ENCODE measurements at regions not wholly inside any gene's neighbourhood (a gene's known extent, or its start where the extent isn't known, plus 50 kb on each side); places are given as distances from the start of the nearest gene placed in this dataset.
"Not testable (repeated sequence)": the region's sequence is repeated elsewhere in the genome, so short reads cannot be mapped to it uniquely, and the experiment has no call there.

DNA sequence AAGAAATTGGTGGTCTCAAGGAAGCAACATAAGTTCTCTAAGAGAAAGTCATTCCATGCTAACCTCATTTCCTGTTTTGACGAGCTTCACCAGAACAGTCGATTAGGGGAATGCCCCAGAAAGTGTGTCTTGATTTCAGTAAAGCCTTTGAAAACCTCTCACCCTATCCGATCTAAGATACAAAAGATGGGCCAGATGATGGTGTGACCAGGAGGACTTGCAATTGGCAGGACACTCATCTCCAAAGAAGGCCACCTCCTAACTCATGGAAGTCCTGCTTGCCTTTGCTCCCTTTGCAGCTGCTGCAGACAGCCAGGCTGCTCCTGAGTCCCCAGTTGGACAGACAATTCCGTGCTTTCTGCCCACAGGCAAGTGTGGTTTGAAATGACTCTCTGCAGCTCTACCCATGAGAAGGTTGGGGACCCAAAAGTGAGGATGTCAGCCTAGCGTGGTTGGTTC lies 304.2 kb downstream of the BCL2L11 start:
- not testable (repeated sequence) for DNase-seq (ENCODE audit: low read depth)

DNA sequence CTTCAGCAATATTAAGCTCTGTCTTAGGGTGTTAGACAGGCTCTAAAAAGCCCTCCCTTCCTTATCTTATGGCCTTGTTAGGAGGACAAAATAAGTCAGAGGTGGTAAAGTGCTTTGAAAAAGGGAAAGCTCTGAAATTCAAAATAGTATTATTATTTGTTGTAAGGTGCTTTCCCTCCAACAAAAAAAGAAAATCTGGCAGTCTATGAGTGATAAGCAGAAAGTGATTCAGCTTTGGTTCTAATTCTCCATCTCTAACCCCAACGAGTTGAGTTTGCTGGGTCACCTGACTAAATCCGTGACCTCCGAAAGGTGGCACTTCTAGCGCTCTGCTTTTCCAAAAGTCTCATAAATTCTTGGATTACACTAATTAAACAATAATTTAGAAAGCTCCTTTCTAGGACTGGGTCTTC lies 305.1 kb downstream of the BCL2L11 start:
- DNase-seq (ENCODE audit: low read depth) = not testable (repeated sequence)

DNA sequence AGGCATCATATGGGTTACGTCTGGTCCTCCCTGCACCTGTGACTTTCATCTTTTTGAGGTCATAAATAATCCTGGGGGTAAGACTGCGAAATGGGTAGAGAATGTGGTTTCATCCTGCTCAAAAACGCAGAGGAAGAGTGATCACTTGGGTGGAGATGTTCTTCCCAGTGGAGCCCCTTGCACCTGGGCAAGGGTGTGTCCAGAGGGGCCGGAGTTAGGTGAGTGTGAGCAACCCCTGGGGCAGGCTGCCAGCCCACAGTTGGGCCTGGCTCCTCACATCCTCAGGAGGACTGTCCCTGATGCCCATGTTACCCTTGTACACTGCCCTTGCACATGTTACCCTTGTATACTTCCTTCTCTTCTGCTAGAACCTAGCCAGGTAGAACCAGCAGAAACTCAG lies 306.6 kb downstream of the BCL2L11 start:
- not testable (repeated sequence) for DNase-seq (ENCODE audit: low read depth)

DNA sequence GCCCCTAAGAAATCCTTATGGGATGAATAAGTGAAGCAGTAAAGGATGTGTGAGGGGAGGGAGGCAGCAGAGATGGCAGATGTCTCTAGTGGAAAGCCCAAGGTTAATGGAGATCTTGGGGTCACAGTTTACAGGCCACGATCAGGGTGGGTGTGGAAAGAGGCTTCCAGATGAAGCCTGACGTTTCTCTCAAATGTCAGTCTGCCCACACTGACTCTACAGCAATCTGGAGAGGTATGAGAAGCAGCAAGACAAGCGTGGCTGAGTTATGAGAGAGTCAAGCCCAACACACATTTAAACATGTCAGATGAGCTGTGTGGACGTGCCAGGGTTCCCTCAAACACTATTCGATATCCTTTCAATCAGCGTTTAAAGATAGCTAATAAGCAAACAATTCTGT lies 308.2 kb downstream of the BCL2L11 start:
- not testable (repeated sequence) for DNase-seq (ENCODE audit: low read depth)

DNA sequence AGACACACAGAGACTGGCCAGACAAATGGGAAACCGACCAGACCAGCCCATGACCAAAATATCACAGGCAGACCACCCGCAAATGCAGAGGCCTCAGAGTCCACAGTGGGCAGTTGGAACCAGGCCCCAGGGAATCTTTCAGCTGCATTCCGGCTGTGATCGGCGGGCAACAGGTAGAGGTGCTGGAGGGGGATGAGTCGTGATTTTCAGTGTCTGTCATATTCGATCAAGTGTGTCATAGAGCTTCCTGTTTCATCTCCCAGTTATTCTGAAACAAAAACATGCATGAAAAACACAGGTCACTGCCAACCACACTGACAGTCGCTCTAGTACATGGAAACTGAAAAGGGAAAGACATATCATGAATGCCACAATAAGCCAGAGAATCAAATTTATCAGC lies 308.6 kb downstream of the BCL2L11 start:
- not testable (repeated sequence) for DNase-seq (ENCODE audit: low read depth)

DNA sequence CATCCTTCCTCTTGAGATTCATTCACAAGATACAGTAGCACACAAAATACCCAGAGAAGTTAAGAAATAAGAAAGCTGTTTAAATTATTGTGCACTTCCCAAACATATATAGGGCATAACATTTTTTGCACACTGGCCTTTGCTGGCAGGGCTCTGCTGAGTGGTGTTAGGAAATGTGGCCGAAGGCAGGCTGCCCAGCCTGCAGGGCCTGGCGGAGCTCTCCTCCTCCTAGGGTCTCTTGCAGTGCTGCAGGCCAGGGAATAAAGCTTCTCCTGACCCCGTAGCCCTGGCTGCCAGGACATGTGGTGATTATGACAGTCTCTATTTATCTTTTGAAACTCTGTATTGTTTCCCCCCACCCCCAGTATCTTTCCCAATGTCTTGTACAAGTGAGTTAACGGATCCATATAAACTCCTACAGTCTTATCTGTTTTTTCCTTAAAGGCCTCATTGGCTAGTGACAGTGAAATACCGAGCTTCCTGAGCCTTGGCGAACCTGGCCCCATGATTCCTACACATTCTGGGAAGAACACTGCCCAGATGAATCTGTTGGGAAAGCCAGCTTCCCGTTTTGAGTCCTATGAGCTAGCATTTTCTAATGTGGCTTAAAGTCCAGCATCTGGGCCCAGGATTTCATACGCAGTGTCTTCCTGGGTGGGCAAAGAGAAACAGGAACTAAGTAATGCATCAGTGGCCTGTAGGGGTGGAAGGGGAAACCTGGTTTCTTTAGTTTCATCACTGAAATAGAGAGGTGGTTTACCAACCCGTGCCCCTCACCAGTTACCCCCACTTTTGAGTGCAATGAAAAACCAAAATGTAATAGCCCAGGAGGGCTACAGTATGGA lies 310.3 kb downstream of the BCL2L11 start:
- not testable (repeated sequence) for DNase-seq (ENCODE audit: low read depth)

DNA sequence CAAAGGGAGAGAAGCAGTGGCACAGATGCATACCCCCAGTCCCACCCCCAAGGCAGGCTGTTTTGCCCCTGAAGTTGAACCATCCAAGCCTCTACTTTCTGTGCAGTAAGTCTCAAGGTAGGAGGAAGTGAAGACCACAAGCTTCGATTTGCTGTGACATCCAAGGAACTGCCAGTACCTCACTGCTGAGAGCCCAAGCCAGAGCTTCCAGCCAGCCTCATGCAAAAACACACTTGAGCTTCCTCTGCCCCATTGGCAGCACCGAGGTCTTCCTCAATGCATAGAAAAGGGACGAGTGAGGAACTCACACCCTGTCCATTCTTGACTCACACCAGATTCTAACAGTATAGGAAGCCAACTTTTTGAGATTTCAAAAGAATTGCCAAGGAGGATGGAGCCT lies 311.7 kb downstream of the BCL2L11 start:
- not testable (repeated sequence) for DNase-seq (ENCODE audit: low read depth)

DNA sequence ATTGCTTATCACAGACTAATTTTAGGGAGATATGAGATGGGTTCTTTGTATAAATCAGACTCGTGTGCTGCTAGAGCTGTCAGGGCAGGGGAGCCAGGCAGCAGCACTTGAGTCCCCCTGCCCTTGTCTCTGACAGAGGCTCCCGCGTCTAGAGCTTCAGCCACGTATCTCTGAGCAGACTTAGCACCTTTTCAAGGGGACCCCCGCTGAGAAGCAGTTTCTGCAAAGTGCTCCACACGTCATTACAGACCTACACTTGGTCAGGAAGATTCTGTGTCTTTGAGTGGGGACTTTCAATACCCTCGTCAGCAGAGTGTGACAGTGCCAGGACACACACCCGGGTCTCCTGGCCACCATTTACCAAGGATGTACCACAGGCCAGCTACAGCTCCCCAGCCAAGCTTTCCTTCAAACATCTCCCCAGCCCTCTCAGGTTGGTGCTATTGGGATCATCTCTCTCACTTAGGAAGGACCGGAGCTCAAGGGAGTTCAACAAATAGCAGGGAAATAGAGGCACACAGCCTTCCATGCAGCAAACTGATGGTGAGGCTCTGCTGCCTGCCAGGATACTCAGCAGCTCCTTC lies 312.3 kb downstream of the BCL2L11 start:
- DNase-seq (ENCODE audit: low read depth) = not testable (repeated sequence)

DNA sequence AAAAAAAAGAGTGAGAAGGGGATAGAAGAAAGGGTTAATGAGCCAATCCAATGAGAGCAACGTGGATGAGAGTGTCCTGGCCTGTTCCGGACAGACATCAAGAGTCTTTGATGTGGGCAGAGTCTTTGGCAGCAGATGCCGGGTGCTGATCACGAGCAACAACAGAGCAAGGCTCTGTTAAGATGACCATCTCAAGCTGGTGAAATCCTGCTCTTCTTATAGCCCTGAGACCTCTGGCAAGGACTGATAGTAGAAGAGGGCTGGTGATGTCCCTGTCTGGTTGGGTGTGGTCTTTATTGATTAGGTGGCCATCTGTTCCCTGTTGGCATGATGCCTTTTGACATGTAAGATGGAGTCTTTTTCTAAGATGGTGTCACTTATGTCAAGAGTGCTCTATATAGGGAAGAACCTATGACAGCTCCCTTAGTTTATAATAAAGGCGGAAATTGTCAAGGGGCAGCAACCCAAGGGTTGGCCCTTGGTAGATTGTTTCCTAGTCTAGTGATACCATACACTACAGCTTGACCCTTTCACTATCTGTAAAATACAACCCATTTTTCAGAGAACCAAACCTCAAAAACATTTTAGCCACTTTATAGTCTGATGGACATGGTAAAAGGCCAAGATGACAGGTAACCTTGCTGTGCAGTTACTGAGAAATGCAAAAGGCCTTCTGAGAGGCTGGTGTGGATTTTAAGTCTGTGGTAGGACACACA lies 313.3 kb downstream of the BCL2L11 start:
- not testable (repeated sequence) for DNase-seq (ENCODE audit: low read depth)

DNA sequence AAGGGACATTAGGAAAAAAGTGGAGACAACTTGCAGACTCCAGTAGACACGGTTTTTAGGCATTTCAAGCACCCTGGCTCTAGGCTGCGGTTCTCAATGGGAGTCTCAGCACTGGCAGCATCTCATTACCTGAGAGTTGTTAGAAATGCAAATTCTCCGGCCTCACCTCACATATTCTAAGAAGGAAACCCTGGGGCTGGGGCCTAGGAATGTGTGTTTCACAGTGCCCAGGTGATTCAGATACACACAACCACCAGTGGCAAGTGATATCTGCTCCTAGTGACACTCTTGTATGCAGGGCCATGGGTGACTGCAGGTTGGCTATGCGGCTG lies 313.9 kb downstream of the BCL2L11 start:
- DNase-seq (ENCODE audit: low read depth) = not testable (repeated sequence)

DNA sequence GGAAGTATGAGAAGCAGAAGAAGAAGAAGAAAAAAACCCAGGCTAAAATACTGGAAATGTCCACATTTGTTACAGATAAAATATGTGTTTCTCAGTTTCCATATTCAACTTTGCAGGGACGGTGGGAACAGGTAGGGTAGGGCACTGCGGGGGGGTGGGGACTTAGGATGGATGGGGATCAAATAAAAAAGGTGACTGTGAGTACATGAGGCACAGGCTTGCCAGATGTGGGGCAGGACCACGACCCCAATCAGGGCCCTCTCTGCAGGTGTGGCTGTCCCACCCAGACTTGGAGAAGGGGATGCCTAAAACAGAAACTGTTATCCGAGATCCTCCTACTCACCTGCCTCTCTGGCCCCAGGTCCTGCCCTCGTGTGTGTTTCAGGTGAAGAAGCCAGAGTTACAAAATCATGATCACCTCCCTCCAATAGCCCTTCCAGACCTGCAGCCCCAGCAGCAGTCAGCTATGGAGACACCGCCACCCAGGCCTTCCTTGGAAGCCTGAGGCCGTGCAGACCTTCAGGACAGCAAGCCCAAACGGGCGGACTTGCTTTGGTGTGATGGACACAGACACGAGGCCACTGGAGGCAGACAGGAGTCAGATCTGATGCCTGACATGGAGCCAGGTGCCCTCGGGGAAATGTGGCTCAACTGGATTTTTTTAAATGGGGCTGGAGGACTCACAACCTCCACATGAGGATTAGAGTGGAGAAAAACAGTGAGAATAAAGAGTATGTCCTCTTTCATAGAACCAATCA lies 315.0 kb downstream of the BCL2L11 start:
- not testable (repeated sequence) for DNase-seq (ENCODE audit: low read depth)

DNA sequence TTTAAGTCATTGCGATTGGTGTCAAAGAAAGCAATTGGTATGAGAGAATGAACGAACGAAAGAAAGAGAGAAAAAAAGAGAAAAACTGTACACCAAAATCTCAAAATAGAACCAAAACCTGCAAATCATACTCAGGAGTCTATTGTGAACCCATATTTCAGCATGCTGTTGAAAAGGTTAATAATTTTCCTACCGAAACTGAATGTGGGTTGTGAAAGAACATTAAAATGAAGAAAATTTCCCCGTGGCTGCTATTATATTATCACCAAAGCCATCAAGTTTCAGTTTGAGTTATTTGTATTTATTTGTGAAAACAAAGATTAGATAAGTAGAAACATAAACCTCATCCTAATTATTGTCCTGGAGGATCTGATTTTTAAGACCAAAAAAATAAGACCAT lies 315.7 kb downstream of the BCL2L11 start:
- DNase-seq (ENCODE audit: low read depth) = not testable (repeated sequence)

DNA sequence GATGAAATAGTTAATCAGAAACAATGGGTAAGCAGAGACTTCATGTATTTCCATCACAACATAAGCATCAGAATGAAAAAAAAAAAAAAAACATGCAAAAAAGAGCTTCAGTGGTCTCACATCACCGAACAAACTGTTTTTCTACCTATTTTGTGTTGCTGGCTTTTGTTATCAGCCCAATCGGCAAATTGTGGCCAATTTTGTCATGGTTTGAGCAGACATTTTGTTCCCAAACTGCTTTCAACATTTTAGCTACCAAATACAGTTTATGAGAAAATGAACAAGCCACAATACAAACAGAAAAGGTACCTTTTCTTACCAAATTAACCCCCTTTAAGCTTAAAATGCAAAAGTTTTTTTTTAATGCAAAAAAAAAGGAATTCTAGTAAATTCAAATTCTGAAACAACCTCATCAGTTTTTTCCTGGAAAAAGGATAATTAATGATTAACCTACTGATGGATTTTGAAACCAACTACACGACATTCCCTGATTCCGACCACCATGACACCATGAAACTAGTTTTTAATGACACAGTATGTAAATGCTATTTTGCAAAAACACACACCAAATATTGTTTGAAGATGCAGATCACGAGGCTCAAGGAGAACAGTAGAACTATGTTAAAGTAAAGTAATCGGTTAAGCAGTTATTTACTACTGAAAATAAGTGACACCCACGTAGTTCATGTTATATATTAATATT lies 316.7 kb downstream of the BCL2L11 start:
- not testable (repeated sequence) for DNase-seq (ENCODE audit: low read depth)

DNA sequence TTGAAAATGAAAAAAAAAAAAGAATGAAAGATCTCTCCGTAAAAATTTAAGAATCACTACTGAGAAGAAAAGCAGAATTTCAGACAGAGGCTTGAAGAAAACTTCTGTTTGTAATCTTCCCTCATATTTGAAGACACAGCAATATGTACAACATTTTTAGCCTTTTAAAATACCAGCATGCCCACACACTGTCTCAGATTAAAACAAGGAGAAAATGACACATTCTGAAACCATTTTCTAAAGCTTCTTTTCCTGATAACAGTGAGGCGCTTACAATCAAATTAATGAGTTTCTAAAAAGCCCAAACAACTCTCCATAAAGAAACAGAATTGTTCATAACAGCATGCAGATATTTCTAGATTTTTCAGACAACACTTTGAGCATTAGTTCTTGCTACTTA lies 317.4 kb downstream of the BCL2L11 start:
- DNase-seq (ENCODE audit: low read depth) = not testable (repeated sequence)

DNA sequence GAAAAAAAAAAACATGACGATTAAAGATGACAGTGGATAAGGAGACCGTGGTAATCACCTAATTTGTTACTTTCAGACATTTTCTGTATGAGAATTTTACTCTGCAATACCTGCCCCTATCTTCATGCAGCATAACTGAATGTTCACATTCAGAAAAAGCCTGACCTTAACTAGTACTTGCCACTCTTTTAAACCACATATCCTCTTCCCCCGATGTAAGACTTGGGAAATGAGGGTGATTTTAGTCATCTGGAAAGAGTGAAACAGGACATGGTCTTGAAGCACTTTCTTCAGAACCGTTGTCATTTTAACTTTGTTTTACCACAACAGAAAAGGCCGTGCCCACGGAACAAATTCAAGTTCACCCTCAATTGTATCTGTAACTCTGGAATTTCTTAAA lies 318.5 kb downstream of the BCL2L11 start:
- not testable (repeated sequence) for DNase-seq (ENCODE audit: low read depth)

DNA sequence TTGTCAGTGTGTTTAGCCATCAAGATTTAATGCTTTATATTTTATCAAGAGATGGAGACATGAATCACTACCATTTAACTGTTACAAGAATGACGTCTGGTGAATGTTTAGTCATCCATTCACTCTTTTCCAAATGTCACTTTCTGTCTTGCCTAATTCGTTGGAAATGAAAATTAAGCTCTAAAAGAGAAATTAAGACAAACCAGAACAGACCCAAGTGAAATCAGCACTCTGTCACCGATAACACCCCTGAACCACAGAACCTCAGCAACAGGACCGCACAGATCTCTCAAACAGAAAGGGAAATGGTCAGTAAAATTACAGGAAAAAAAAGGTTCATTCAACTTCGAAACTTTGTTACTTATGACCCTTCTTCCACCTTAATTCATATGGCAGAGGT lies 320.9 kb downstream of the BCL2L11 start:
- not testable (repeated sequence) for DNase-seq (ENCODE audit: low read depth)

DNA sequence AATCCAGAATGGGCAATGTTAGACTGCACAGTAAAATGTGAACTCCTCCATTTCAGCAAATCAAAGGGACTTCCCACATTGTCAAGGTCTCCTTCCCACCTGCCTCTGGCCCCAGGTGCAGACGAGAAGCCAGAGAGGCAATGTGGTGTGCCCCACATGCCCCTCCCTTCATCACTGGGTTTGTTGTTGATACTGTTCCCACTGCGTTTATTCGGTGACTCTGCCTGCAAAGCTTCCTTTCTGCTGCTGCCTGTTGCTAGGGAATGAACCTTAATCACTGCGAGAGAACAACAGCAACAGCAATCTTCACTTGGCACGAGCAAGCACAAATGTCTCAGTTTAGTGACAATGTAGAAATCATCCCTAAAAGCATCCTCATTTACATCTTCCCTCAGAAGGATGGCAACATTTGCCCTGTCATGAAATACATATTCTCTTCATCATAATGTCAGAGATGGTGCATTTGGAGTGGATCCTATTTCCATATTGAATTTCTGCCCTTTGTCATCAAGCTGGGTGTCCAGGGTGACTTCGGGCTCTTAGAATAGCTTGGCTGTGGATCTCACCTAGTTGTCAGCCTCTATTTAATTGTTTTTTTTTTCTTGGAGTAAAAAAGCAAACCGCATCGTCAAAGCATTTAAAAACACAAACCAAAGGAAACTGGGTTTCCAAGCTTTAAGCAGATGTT lies 322.2 kb downstream of the BCL2L11 start:
- not testable (repeated sequence) for DNase-seq (ENCODE audit: low read depth)

DNA sequence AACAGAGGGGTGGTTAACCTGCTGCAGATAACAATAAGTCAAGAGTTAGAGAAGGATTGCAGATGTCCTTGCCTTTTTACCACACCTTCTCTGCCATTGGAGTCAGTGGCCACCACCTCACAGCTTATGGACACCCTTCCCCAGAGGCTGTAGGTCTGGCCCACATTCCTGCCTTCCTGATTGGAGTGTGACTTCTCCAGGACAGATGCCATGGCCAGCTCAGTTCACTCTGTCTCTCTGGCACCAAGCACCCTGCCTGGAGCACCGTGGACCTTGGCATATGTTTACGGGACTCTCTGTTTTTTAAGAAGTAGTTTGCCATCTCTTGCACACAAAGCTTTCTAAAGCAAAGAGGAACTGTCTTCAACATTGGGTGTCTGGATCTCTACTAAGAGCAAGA lies 323.8 kb downstream of the BCL2L11 start:
- DNase-seq (ENCODE audit: low read depth) = not testable (repeated sequence)

DNA sequence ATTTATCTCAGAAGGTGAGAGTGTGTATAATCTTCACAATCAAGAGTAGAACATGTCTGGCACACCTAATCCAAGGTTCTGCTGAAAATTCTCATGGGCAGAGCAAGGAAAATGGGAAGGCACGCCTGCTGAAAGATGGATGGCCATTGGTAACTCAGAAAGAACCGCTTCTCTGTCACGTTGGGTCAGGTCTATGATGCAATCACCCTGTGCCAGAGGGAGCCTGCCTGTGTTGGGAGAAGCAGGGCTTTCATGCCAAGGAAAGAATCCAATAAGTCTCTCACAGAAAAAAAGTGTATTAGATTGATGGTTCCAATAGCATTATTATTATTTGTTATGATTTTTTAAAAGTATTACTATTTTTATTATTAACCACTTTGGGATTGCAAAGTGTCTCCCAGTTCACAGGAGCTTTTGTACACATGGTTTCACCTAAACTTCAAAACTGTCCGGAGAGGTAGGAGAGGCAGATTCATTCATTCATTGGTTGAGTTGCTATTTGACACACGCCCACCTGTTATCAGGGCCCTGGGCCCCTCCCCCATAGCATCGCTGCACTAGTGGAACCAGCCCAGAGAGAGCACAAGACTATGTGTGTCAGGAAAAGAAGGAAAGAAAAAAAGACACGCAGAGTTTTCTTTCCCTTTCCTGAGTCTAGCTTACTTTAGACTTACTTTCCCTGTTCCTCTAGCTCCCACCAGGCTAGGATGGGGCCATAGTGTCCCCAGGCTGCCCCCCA lies 324.6 kb downstream of the BCL2L11 start:
- DNase-seq (ENCODE audit: low read depth) = not testable (repeated sequence)

DNA sequence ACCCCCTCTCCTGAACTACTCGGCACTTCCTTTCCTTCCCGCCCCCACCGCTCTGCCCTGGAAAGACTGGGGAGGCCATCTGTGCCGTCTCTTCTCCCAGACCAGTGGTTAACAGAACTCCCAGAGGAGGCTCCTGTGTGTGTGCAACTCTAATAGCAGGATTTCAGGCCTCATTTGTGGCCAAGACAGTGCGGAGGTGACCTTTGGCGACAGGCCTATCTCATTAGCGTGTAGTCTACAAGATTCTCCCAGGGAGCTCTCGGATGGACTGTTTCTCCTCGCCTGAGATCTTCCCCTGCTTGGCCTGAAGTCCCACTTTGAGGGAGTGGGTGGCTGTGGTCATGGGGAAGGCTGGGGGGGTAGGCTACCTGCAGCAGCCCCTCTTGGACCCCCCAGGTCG lies 325.2 kb downstream of the BCL2L11 start:
- DNase-seq (ENCODE audit: low read depth) = not testable (repeated sequence)

Measured in T follicular helper cell (primary cell).